Motor neuron (in vitro differentiated cells): ENCODE measurements at regions not wholly inside any gene's neighbourhood (a gene's known extent, or its start where the extent isn't known, plus 50 kb on each side); places are given as distances from the start of the nearest gene placed in this dataset.

ENCODE experiments used
- ATAC-seq, 8 experiments: fragments of 200-7000 bp; cut with Tn5 transposase; replicated peaks in 6 of 8; 2 replicates each; pipeline ENCODE4 v1.8.0; 2021; ENCODE audit warnings: mild to moderate bottlenecking in 8 of 8, moderate library complexity in 8 of 8
- H3K27ac ChIP-seq, 2 donors: fragments of 250-450 bp; sonication (Bioruptor Pico); 2 replicates each; pipeline ENCODE4 v1.9.0; 2021; ENCODE audit warnings: antibody characterized with exemption in 2 of 2, mild to moderate bottlenecking in 2 of 2, moderate library complexity in 1 of 2
- H3K4me1 ChIP-seq, 2 donors: fragments of 250-450 bp; sonication (Bioruptor Pico); replicated peaks in 1 of 2; 2 replicates each; pipeline ENCODE4 v1.6.1; 2021; ENCODE audit warnings: antibody characterized with exemption in 2 of 2, mild to moderate bottlenecking in 2 of 2, moderate library complexity in 1 of 2
- H3K4me3 ChIP-seq, 5 donors: fragments of 250-450 bp; sonication (Bioruptor Pico); 2 replicates each; pipeline ENCODE4 v1.9.0; 2021; ENCODE audit warnings: antibody characterized with exemption in 5 of 5, mild to moderate bottlenecking in 5 of 5, moderate library complexity in 4 of 5
- WGBS, 10 experiments: fragments of 450-650 bp; shearing (Covaris generic); methylation state at CpG; one replicate each; pipeline ENCODE4 v1.0.0; 2022; 5-methylcytosine and 5-hydroxymethylcytosine counted together
- in situ Hi-C, 9 experiments: fragments of 400-800 bp; cut with MboI; loops; one replicate each; pipeline ENCODE4 v1.15.0; 2021; ENCODE audit warnings: low sequenced_read_pairs in 9 of 9, low pct_unique_long_range_greater_than_20kb in 2 of 9; ENCODE audit not compliant: unreplicated experiment in 9 of 9

- ATAC-seq: no peak
These were observed 249.5 kb upstream of the DCN start for GRCh38 chr12:91432089-91432488.

GRCh38 chr12:91424506-91424905, 241.9 kb upstream of the DCN start:
- no peak for ATAC-seq
- Histone ChIP-seq H3K27ac (no peak overlapping the region), H3K4me3 (no peak overlapping the region), H3K4me1 (peaks cover 11 to 23% of the 10 kb centered on the region in 2 donors)
- in situ Hi-C loops: no loop called here
- WGBS, 10 experiments: 14 to 100% (median 90%) methylated on average over 1 to 2 of the region's 2 CpGs; no CpG with 5 or more reads in 3 of the 10 experiments

More at GRCh38 chr12:91432089-91432488, 249.5 kb upstream of the DCN start:
- no peak overlapping the region for H3K4me3 ChIP-seq
- peaks cover 18 to 24% of the 10 kb centered on the region in 2 donors for H3K4me1 ChIP-seq
- H3K27ac ChIP-seq: no peak overlapping the region
- in situ Hi-C loops: no loop called here
- 0 to 70% (median 17%) methylated on average over 1 to 2 of the region's 2 CpGs; no CpG with 5 or more reads in 1 of the 10 experiments for WGBS, 10 experiments

GRCh38 chr12:91423693-91424050, 241.1 kb upstream of the DCN start:
- Histone ChIP-seq H3K4me3 (no peak overlapping the region), H3K4me1 (peaks cover 3 to 14% of the 10 kb centered on the region in 2 donors), H3K27ac (no peak overlapping the region)
- ATAC-seq: no peak
- in situ Hi-C loops: no loop called here
- WGBS, 10 experiments: 43 to 100% (median 84%) methylated on average over 1 to 2 of the region's 2 CpGs

- in situ Hi-C loops: no loop called here
- peaks cover 3 to 13% of the 10 kb centered on the region in 2 donors for H3K4me1 ChIP-seq
- 37 to 100% (median 55%) methylated on average over 2 to 7 of the region's 7 CpGs for WGBS, 10 experiments
- peak in 2 of 8 experiments; percentile 25 to 26 for ATAC-seq
- H3K4me3 ChIP-seq: no peak overlapping the region
- H3K27ac ChIP-seq: no peak overlapping the region
These were observed 240.4 kb upstream of the DCN start for GRCh38 chr12:91422811-91423692.

- WGBS, 10 experiments: 0 to 100% (median 43%) methylated on average over 1 of the region's 1 CpG; no CpG with 5 or more reads in 2 of the 10 experiments
- Histone ChIP-seq H3K27ac (no peak overlapping the region), H3K4me3 (no peak overlapping the region), H3K4me1 (peaks cover 3 to 13% of the 10 kb centered on the region in 2 donors)
- in situ Hi-C loops: no loop called here
- peak in 3 of 8 experiments; percentile 30 to 65 (median 63) for ATAC-seq
These were observed 239.5 kb upstream of the DCN start for GRCh38 chr12:91422127-91422526.

GRCh38 chr12:91419809-91420208, 237.2 kb upstream of the DCN start:
- no peak for ATAC-seq

GRCh38 chr12:91418221-91419090, 235.8 kb upstream of the DCN start:
- WGBS, 10 experiments: 43 to 100% (median 100%) methylated on average over 1 of the region's 1 CpG; no CpG with 5 or more reads in 4 of the 10 experiments
- Histone ChIP-seq H3K4me1 (peaks cover 3 to 10% of the 10 kb centered on the region in 2 donors), H3K4me3 (no peak overlapping the region), H3K27ac (no peak overlapping the region)
- in situ Hi-C loops: no loop called here
- ATAC-seq: no peak

More at GRCh38 chr12:91419809-91420208, 237.2 kb upstream of the DCN start:
- no peak overlapping the region for H3K4me3 ChIP-seq
- in situ Hi-C loops: no loop called here
- H3K4me1 ChIP-seq: peaks cover 3 to 13% of the 10 kb centered on the region in 2 donors
- H3K27ac ChIP-seq: no peak overlapping the region

- ATAC-seq: peak in 5 of 8 experiments; percentile 16 to 67 (median 58)
- 33 to 100% (median 78%) methylated on average over 1 to 3 of the region's 3 CpGs; no CpG with 5 or more reads in 1 of the 10 experiments for WGBS, 10 experiments
- in situ Hi-C loops: no loop called here
- H3K27ac ChIP-seq: no peak overlapping the region
- H3K4me3 ChIP-seq: no peak overlapping the region
- peaks cover 0 to 3% of the 10 kb centered on the region in 2 donors for H3K4me1 ChIP-seq
These were observed 235.0 kb upstream of the DCN start for GRCh38 chr12:91417650-91418049.

- Histone ChIP-seq H3K4me3 (no peak overlapping the region), H3K27ac (no peak overlapping the region), H3K4me1 (peaks cover 0 to 6% of the 10 kb centered on the region in 2 donors)
- in situ Hi-C loops: no loop called here
- ATAC-seq: no peak
These were observed 232.0 kb upstream of the DCN start for GRCh38 chr12:91414636-91415035.

- 29 to 100% (median 93%) methylated on average over 1 to 5 of the region's 6 CpGs; no CpG with 5 or more reads in 1 of the 10 experiments for WGBS, 10 experiments
- H3K27ac ChIP-seq: no peak overlapping the region
- H3K4me1 ChIP-seq: peaks cover 0 to 6% of the 10 kb centered on the region in 2 donors
- in situ Hi-C loops: no loop called here
- no peak overlapping the region for H3K4me3 ChIP-seq
- peak in 3 of 8 experiments; percentile 89 to 99 (median 97) for ATAC-seq
These were observed 231.2 kb upstream of the DCN start for GRCh38 chr12:91413581-91414546.

- no peak overlapping the region for H3K27ac ChIP-seq
- in situ Hi-C loops: no loop called here
- ATAC-seq: peak in 1 of 8 experiments; percentile 27
- H3K4me3 ChIP-seq: no peak overlapping the region
- 33 to 100% (median 86%) methylated on average over 1 of the region's 1 CpG; no CpG with 5 or more reads in 6 of the 10 experiments for WGBS, 10 experiments
- H3K4me1 ChIP-seq: peaks cover 15 to 19% of the 10 kb centered on the region in 2 donors
These were observed 224.3 kb upstream of the DCN start for GRCh38 chr12:91406920-91407341.

GRCh38 chr12:91404441-91404840, 221.8 kb upstream of the DCN start:
- 0 to 90% (median 55%) methylated on average over 1 to 4 of the region's 4 CpGs; no CpG with 5 or more reads in 2 of the 10 experiments for WGBS, 10 experiments
- H3K4me3 ChIP-seq: no peak overlapping the region
- in situ Hi-C loops: no loop called here
- peak overlapping the region; percentile 5 to 48 for H3K27ac ChIP-seq
- peaks cover 13 to 15% of the 10 kb centered on the region in 2 donors for H3K4me1 ChIP-seq
- peak in 5 of 8 experiments; percentile 91 to 98 (median 95) for ATAC-seq
